ENCODE measurements at regions not wholly inside any gene's neighbourhood (a gene's known extent, or its start where the extent isn't known, plus 50 kb on each side); places are given as distances from the start of the nearest gene placed in this dataset.

DNA sequence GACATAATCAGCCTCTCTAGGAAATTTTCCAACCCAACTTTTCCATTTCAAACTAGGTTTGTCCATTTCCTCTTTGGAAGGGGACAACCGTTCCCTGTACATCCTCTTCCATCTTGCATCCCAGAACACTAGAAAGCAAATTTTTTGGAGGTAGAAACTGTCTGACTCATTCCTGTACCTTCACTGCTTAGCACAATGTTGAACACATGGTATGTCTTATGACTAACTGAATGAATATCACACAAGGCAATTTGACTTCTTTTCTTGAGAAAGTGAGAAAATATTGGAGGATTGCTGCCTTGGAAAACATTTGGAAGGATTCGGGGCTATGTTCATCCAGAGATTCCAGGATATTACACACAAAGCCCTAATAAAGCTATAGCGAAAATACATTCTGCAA lies 289.1 kb downstream of the FGFR2 start:
- in situ Hi-C loops (cut with HindIII; ENCODE audit: low sequenced_read_pairs): no loop called here
- TF ChIP-seq, protein P1, sequence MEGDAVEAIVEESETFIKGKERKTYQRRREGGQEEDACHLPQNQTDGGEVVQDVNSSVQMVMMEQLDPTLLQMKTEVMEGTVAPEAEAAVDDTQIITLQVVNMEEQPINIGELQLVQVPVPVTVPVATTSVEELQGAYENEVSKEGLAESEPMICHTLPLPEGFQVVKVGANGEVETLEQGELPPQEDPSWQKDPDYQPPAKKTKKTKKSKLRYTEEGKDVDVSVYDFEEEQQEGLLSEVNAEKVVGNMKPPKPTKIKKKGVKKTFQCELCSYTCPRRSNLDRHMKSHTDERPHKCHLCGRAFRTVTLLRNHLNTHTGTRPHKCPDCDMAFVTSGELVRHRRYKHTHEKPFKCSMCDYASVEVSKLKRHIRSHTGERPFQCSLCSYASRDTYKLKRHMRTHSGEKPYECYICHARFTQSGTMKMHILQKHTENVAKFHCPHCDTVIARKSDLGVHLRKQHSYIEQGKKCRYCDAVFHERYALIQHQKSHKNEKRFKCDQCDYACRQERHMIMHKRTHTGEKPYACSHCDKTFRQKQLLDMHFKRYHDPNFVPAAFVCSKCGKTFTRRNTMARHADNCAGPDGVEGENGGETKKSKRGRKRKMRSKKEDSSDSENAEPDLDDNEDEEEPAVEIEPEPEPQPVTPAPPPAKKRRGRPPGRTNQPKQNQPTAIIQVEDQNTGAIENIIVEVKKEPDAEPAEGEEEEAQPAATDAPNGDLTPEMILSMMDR (IDR thresholded peaks at IDR 0.05; ENCODE audit: low read depth, low read length): no peak
- DNase-seq (ENCODE audit: low read depth, low spot score): no peak
- H3K4me3 ChIP-seq (ENCODE audit: low read depth, low read length): no peak overlapping the region

DNA sequence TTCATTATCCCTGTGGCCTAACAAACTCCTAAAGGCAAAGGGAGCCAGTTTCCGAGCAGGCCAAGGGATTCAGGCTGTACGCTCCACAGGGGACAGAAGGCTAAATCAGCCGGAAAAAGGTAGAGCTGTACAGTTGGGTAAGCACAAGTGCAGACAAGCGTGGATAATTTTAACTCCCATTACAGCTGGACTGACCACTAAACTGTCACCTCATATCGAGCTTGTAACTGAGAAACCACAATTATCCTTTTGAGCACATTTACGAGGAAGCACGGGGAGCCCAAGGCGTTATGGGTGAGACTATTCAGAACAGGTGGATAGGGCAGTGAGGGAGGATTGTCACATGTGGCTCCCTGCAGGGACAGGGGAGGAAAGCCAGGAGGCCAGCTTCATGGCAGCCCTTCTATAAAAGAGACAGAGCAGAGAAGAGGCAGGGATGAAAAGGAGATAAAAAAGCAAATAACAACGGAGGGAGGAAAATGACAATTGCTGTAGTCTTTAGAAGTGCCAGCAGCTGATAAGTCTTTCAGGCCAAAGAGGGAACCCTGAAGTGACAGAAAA lies 288.0 kb downstream of the FGFR2 start:
- peak; percentile 13 for DNase-seq (ENCODE audit: low read depth, low spot score)
- H3K4me3 ChIP-seq (ENCODE audit: low read depth, low read length): no peak overlapping the region
- TF ChIP-seq, protein P1 (IDR thresholded peaks at IDR 0.05; ENCODE audit: low read depth, low read length): no peak
- in situ Hi-C loops (cut with HindIII; ENCODE audit: low sequenced_read_pairs): no loop called here

DNA sequence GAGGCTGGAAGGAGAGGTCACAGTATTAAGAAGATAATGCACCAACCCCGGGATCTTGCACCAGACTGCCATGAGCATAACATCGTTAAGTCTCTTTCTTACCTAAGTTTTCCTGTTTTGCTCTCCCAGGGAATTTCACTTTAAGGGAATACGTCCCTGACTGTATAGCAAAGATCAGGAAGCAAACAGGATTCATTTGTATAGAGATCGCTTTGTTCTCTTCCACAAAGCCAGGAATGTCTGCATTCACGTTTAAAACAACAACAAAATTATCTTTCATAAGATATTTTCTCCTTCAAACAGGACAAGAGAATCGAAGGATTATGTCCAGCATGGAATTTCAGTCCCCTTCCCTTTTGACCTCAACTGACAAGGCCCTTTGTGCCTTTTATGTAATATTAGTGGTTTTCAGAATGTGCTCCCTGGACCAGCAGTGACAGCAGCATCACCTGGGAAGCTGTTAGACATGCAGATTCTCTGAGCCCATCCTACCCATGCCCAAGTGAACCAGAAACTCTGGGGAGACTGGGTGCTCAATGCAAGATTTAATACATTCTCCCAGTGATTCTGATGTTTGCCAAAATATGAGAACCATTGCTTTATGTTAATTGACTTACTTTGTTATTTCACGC lies 286.3 kb downstream of the FGFR2 start:
- TF ChIP-seq, protein P1 (IDR thresholded peaks at IDR 0.05; ENCODE audit: low read depth, low read length): no peak
- H3K4me3 ChIP-seq (ENCODE audit: low read depth, low read length): no peak overlapping the region
- in situ Hi-C loops (cut with HindIII; ENCODE audit: low sequenced_read_pairs): no loop called here
- DNase-seq (ENCODE audit: low read depth, low spot score): no peak

DNA sequence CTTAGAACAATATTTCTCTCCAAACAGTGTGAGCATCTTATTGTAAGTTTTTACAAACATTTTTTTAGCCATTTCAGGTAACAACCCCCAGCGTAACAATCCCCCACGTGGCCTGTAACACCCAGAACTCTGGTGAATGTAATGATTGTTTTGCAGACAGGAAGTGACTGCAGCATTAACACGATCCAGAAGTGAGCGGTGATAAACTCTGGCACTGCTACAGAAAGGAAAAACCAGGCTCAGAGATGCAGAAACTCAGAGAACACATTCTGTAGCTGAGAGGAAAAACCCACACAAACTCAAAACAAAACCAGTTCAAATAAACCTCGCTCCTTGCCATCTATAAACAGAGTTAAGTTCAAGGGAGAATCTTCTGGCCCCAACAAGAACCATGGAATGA lies 285.7 kb downstream of the FGFR2 start:
- in situ Hi-C loops (cut with HindIII; ENCODE audit: low sequenced_read_pairs): no loop called here
- TF ChIP-seq, protein P1 (IDR thresholded peaks at IDR 0.05; ENCODE audit: low read depth, low read length): no peak
- DNase-seq (ENCODE audit: low read depth, low spot score): no peak
- H3K4me3 ChIP-seq (ENCODE audit: low read depth, low read length): no peak overlapping the region

DNA sequence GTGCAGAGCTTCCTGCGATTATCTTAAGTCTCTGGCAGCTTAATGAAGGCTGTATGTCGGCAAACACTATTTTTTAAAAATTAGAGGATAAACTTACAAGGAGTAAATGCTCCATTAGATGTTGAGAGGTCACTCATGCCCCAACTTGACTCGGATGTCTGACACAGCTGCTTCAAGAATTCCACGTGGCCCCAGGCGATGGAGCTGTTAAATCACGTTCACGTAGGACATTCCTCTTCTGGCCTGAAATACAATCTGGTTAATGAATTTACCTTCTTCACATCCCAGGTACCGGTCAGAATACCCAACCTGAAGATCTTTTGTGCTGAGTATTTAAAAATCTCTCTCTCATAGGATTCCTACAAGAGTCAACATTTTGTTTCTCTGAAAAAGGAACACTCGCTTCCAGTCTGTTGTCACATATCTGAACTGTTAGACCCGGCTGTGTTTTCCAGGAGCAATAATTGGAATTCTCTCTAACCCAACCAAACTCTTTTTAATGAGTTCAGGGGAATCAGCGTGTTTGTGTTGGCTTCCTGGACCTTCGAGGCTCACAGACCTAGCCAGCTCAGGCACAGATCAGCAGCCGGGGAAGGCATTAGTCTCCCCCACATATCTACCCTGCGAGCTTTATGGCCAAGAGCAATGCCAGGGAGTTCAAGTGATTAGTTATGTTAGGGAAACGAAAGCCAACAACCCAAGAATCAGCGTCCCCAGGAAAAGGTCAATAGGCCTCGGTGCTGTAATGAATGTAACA lies 284.9 kb downstream of the FGFR2 start:
- no peak overlapping the region for H3K4me3 ChIP-seq (ENCODE audit: low read depth, low read length)
- TF ChIP-seq, protein P1 (IDR thresholded peaks at IDR 0.05; ENCODE audit: low read depth, low read length): no peak
- no peak for DNase-seq (ENCODE audit: low read depth, low spot score)
- in situ Hi-C loops (cut with HindIII; ENCODE audit: low sequenced_read_pairs): no loop called here

DNA sequence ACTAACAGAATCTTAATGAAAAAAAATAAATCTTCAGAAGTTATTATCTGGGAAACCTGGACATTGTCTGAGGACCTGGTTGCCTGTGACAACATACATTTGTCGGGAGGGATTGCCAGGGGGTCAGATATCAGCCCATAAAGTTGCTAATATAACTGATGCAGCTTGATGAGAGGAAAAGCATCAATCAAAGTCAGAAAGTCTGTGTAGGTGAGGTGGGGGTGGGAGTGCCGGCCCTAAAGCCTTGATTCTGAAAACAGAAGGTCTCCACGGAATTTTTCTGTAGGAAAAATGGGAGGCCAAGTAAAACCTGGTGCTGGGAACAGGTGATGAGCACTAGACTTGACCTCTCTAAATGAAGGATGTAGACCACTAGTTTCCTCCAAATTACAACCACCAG lies 281.8 kb downstream of the FGFR2 start:
- H3K4me3 ChIP-seq (ENCODE audit: low read depth, low read length): no peak overlapping the region
- TF ChIP-seq, protein P1 (IDR thresholded peaks at IDR 0.05; ENCODE audit: low read depth, low read length): no peak
- DNase-seq (ENCODE audit: low read depth, low spot score): no peak
- in situ Hi-C loops (cut with HindIII; ENCODE audit: low sequenced_read_pairs): no loop called here

Measured in astrocyte of the spinal cord (primary cell).